Stimulated activated CD4-positive, alpha-beta T cell treated with anti-CD3 and anti-CD28 coated beads, TNF-alpha, amount 100 ng/mL, for 4 hours (primary cell): ENCODE measurements at regions not wholly inside any gene's neighbourhood (a gene's known extent, or its start where the extent isn't known, plus 50 kb on each side); places are given as distances from the start of the nearest gene placed in this dataset.

Experiments
- DNase-seq, 3 experiments: peaks; one replicate each; pipeline ENCODE4 v3.0.0-alpha.2; 2020; ENCODE audit warnings: low read depth in 3 of 3

DNA sequence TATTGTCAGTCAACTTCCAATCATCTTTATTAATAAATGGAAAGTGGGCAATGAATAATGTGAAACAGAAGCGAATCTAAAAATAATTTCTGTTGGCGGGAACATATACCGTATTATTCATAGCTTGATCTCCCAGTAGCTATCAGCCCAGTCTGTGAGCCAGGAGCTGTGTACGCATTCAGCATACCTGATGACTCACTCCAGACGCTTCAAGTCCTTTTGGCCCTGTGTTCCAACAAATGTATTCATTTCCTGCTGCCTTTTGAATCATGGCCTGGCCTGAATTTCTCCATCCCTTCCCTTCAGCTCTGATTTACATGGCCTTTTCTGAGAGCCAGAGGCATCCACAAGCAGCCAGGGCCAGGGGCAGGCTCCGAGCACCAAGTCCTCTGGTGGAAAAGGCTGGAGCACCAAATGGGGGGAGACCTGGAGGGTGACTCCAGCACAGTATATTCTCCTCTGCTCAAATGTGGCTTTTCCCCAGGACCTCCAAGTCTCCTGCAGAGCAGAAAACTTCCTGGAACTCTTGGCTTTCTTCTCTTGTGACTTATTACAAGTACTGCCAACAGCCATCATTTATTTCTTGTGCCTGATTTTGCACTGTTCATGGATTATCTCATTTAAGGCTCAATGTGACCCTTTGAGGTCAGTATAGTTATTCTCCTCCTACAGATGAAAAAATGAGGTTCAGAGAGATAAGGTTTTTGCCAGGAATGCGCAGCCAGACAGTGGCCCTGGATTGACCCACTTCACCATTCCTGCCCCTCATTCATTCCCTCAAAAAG is 108.7 kb downstream of the EN1 start:
- DNase-seq = no peak

DNA sequence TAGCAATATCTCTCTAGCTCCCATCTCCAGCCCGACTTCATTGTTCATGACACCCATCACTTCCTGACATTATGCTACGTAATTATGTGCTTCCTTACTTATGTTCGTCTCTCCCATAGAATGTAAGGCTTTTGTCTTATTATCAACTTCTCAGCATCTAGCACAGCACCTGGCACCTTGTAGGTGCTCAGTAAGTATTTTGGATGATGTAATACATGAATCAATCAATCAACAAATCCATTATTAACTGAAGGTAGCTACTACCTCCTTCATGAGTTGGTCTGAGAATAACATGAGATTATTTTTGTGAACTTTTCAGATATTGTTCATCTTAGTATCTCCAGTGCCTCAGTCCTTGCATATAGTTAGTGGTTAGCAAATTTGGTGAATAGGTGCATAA is 109.3 kb downstream of the EN1 start:
- no peak for DNase-seq

DNA sequence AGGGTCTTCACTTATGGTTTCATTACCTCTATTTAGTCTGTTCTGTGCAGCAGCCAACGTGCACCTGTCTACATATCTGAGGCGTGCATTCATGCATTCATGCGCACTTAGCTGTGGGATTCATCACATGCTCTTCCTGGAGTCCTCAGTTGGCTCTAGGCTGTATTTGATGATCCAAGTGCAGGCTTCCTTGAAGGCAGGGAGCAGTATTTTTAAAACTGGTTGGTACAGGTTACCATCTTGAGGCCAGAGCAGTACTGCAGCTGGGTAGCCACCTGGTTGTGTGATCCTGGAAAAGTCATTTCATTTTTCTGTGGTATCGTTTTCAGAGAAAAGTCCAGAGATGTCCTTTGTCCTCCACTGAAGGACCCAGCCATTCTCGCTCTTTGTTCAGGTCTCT is 109.8 kb downstream of the EN1 start:
- DNase-seq = no peak

DNA sequence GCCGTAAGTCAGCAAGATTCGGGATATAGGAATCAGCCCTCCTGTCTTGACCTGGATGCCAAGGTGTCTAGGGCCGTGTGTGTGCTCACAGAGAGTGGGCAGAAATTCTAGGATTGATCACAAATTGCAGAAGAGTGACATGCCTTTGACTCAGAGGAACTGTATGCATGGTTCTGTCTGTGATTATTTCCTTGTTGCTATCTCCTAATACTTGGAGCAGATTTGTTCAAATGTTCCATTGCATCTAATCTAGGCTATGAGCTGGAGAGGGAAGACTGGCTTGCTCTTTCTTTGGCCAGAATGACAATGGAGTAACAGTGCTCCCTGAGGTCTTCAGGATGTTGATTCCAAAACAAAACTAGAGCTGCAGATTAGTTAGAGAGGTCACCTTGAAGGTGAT is 115.0 kb downstream of the EN1 start:
- no peak for DNase-seq

DNA sequence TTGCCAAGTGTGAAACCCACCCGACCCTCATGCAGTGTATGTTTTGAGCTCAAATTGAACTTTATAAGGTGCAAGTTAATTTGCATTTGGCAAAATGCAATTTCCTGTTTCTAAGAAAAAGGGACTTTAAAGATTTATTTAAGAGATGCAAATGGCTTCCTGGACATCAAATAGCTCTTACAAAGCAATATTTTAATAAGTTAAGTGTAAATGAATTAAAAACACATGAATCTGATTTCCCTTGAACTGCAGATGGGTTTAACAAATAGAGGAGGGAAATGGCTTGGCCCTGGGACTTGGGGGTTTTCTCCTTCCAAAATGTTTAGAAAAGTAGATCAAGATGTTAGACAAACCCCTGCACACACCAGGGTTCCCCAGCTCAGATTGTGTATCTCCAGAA is 116.0 kb downstream of the EN1 start:
- DNase-seq = no peak

DNA sequence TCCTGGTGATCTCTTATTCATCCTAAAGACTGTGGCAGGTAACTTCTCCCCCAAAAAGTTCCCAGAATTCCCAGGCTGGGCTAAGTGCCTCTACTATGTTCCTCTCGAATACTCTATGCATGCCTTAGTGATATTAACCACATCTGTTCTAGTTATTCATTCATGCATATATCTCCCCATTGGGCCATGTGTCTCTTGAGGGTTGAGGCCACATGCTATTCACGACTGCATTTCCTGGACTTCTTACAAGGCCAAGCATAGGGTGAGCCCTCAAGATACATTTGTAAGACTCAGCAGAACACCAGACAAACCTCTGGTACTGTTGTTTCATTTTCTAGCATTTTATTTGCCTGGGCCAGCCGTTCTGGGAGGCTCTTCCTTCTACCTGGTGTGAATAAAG is 117.0 kb downstream of the EN1 start:
- DNase-seq = no peak

DNA sequence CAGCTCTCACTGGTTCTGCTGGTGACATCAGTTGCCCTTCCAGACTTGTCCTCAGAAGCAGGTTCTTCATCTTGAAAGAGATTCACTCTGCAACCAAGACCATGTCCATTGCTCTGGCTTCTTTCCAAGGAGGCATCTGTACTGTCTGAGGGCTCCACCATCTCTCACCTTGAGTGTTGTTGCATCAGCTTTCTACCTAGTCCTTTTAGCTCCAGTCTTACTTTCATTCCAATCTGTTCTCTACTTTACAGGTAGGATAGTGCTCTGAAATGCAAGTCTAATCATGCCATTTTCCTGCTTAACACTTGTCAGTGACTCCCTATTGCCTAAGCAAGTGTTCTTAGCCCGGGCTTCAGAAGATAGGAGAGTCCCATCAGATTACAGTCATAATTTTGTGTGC is 117.7 kb downstream of the EN1 start:
- DNase-seq = no peak

DNA sequence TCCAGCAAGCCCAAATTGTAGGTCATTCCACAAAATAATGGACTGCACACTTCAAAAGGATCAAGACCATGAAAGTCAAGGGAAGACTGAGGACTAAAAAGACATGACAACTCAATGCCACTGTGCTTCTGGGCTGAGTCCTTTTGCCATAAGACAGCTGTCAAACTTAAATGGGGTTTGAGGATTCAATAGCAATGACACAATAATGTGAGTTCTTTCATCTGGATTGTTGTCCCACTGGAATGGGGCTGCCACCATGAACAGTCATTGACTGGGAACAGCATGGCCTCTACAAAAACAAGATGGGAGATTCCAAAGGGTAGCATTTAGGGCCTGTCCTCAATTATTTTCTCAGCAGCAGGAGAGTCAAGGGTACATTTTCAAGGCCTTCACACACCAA is 118.5 kb downstream of the EN1 start:
- no peak for DNase-seq

DNA sequence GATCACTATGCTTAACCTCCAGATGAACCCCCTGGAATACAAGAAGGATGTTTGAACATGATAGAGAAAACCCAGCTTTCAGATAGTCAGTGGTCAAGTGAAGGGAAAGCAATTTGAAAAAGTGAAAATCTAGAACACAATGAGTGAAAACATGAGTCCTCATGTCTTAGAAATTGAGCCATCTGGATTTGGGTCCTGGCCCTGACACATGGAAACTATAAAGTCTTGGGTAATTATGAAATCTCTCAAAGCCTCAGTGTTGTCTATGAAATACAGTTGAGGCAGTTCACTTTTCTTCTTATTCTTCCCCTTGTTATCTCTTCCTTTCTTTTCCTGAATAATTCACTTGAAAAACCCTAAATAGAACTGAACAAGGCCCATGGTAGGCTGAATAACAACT is 120.6 kb downstream of the EN1 start:
- DNase-seq = no peak

DNA sequence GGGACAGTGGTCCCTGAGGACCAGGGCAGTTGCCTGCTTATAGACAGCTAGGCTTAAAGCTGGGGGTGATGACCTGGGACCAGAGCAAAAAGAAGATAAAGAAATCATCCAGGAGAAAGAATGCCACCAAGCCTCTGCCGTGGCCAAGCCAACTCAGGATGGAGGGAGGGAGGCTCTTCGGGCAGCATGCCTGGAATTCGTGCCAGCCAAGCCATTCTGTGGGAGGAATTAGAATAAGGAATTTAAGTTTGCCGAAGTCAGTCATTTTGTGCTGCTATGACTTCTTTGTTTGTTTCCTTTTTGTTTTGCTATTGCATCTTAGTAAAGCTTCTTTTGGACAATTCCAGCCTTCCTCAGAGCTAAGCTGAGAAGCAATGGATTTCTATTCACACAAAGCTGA is 124.1 kb downstream of the EN1 start:
- no peak for DNase-seq

DNA sequence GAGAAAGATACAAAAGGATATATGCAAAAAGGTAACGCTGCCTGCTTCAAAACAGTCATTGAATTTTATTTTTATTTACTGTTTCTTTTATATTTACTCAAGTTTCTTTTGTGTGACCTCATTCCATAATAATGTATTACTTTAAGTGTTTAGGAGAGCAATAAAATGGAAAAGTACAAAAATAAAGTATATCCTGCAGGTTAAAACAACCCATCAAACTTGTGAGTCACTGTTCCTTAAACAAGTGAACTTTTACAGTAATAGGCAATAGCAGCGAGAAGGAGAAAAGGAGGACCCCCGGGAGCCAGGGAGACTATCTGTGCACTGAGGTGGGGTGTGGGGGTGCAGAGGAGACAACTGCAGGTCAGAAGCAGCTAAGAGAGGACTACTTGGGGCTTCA is 124.5 kb downstream of the EN1 start:
- DNase-seq = no peak

DNA sequence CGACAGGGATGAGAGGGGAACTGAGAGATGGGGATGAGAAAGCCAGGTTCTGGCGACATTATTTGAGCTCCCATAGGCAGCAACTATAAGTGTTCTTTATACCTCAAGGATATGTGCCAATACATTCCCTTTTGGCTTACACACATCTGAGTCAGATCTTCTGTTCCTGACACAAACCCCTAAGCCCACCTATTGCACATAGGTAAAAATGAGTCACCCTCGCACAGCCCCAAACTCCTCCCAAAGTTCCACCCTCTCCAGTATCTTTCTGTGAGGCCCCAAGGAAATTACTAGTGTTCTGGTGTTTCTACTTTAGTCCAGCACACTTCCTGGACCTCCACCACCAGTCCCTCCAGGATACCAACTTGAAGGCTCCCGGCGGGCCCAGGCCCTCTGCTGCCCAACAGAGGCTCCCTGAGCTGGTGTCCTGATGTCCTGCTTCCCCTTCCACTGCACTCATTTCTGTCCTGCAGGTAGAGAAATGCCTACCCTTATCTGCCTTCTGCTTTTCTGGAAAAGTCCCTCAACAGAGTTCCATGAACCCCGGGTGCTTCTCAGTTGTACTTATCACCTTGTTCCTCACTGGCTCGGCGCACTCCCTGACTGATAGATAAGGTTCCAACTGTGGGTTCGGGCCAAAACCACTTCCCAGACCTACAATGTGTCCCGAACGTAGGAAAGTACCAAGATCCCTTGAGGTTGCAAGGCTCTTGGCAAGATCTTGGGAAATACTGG is 125.5 kb downstream of the EN1 start:
- DNase-seq = no peak

DNA sequence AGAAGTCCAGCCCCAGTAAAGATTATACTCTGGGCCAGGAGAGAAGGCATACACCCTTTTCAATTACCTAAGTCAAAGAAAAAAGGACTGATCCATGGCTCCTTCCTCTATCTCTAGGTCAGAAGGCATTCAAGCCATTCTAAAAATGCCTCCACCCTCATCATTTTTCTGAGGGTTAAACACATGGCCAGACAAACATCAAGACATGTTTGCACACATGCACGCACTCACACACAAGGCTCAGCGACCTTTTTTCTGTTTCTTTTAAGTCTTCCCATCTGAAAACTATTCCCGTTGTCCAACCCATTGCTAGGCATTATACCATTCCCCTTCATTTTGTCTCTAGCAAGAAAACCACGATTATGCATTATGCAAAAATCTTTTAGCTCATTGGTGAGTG is 126.6 kb downstream of the EN1 start:
- DNase-seq = no peak

DNA sequence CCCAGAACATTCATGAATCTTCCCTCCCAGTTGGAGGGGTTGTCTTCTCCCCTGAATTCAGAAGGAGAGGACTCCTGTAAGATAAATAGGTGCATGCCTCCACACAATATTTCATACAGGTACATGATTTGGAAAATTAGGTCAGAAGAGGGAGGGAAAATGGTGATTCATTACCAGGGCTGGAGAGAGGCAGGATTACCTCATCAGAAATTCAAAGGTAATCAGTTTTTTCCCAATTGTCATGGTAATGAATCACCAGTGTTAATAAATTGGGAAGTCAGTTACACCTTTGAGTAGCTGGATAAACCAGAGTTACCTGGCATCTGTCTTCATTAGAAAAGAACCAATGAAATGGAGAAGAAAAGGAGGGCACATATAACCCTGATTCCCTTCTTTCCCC is 128.5 kb downstream of the EN1 start:
- no peak for DNase-seq

DNA sequence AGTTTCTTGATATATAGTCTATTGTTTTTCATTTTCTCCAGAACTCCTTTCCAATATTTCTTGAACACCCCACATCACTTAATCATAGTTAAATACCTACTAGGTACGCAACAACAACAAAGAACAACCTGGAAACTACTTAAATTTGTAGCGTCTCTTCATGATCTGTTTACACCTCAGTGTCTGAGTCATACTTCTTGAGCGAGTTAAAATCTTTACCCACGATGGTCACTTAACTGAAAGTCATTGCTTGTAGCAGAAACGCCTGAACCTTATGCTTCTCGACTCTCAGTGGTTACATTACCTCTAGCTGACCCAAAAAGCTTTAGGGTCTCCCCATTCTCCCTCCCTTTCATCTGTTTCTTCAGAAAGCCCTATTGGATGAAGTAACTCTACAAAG is 131.3 kb downstream of the EN1 start:
- no peak for DNase-seq

DNA sequence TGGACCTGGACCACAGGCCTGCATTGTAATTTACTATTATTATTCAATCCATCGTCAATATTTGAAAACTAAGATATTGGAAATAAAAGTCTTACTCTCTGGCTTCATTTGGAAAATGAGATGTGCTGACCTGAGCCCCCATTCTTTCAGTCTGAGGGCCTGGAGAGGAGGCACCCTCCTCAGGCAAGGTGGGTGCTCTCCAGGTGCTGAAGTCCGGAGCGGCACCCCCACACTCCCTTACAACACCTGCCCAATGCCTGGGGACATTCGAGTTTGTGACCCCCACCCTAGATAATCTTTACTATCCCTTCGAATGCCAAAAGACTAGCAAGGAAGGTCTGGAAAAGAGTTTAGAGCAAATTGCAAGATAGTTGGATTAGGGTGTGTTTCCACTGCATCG is 133.3 kb downstream of the EN1 start:
- DNase-seq = no peak

DNA sequence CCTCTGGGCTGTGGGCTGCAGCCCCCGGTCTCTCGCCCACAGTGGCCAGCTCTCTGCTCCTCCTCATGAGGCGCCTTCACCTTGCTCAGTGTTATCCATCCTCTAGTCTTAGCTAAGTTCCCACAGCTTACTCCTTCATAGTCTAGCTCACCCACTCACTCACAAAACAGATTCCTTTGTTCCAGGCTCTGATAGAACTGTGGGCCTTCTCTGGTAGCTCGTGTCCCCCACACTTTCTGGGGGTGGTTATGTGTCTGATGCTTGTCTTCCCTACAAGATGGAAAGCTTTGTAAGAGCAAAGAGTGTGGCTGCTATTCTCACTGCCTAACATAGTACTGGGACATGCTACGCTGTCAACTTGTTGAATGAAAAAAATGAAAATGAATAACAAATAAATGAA is 135.8 kb downstream of the EN1 start:
- DNase-seq = no peak

DNA sequence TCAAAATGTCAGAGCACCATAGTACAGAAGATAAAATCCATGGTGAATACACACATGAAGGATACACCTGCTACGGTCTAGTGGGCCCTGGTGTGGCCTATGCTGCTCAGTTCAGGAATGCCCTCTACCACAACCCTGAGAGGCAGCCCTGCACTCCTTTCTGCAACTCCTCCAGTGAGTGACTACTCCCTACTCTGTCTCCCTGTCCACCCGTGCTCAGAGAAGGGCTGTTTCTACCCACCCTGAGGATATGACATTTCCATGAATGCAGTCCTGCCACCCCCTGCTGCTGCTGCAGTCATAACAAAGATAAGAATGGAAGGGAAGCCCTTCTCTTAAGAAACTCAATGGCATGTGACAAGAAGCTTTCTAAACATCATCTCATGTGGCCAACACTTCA is 137.0 kb downstream of the EN1 start:
- DNase-seq = no peak

DNA sequence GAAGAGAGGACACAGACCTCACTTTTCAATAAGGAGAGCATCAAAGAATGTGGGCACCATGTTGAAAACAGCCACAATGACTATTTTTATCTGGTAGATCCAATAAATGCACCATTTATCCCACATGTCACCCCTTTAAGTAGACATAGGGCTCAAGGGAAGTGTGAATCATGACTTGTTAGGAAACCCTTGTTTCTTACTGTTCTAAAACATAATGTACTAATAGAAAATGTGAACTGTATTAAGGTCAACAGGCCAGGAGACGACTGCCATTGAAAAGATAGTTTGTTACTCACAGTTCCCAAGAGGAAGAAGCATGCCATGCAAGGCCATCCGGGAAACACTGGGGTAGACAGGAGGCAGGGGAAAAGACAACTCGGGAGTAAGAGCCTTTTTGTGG is 137.7 kb downstream of the EN1 start:
- DNase-seq = no peak

DNA sequence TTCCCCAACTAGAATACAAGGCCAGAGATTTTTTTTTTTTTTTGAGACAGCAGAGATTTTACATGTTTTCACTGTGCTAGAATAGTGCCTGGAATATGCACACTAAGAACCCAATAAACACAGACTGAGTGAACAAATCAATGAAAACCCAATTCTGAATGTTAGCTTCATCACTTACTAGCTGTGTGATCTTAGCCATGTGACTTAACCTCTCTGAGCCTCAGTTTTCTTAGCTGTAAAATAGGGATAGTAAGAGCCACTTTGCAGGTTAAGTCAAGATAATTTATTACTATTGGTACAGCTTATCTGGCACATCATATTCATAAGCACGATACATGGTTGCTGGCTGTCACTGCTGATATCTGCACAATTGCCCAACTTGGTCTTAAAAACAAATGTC is 140.6 kb downstream of the EN1 start:
- no peak for DNase-seq

DNA sequence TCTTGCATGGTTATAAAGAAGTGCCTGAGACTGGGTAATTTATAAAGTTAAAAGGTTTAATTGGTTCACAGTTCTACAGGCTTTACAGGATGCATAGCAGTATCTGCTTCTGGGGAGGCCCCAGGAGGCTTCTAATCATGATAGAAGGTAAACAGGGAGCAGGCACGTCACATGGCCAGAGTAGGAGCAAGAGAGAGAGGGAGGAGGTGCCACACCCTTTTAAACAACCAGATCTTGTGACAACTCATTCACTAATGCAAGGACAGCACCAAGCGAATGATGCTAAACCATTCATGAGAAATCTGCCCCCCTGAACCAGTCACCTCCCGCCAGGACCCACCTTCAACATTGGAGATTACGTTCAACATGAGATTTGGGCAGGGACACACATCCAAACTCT is 141.1 kb downstream of the EN1 start:
- no peak for DNase-seq

DNA sequence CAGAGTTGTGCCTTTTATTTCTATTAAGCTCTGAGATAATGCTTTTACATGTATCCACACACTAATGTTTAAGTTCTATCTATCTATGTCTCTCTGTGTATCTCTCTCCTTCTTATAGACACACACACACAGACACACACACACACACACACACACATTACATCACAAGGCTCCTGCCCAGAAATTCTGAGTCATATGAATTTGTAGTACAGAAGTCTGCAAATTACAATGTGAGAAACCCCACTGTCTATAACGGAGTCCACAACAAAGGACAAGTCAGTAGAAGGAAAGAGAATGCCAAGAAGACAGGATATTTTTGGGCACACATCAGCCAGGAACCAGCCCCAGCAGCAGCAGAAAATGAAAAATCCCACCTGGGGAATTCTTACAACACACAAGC is 142.4 kb downstream of the EN1 start:
- no peak for DNase-seq

DNA sequence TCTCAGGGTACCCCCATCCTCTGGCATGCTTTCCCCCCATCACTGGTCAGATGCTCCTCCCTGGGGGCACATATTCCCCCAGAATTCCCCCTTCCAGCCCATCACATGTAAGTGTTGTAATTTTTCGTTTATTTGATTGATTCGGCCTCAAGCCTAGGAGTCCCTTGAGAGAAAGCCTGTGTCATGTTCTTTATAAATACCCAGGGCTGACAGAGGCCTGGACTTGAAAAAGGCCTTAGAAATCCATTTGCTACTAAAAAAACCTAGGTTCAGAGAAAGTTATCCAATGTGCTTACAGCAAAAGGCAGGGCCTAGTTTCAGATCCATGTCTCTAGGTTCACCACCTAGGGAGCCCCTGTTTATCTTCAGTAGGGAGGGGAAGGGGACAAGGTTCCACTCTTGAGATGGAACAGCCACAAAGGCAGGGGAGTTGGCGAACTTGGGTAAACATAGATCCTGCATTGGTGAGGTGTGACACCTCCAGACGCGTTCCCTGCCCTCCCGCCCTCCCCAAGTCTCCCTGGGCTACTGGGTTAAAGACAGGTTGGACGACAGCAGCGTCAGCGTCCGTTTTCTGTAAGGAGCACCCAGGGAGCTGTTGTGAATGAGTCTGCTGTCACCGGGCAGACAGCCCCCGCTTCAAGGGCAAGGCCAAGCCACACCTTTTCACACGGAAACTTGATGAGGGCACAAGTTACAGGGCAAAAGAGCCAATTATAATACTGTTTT is 147.8 kb downstream of the EN1 start:
- no peak for DNase-seq
